Astrocyte (in vitro differentiated cells and primary cell): ENCODE measurements at regions not wholly inside any gene's neighbourhood (a gene's known extent, or its start where the extent isn't known, plus 50 kb on each side); places are given as distances from the start of the nearest gene placed in this dataset.

Experiments used
- EZH2 ChIP-seq: IDR thresholded peaks from 2 replicates; pipeline ENCODE4 v1.6.1; 2012; ENCODE audit warnings: mild to moderate bottlenecking, low read length, inconsistent platforms; ENCODE audit not compliant: insufficient read depth
- TF ChIP-seq, protein P1 (sequence below): IDR thresholded peaks from 2 replicates; pipeline ENCODE4 v1.5.1; 2011; ENCODE audit warnings: low read depth, mild to moderate bottlenecking, inconsistent platforms, low read length, moderate library complexity; ENCODE audit not compliant: insufficient read depth

DNA sequence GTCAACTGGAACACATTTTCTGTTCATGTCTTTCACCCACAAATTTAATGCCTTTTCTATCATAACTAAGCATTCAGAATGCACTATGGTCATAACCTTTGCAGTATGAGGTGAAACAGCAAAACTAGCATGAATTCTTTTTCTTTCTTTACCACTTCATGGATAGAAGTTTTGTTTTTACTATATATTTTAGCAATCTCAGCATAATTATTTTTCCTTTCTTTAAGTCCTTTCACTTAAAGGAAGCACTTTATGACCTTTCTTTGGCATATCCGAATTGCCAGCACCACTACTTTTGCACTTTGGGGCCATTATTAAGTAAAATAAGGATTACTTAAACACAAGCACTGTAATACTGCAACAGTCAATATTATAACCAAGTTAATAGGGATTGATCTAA lies 115.1 kb upstream of the DKK2 start:
- no peak for TF ChIP-seq EZH2
- TF ChIP-seq, protein P1, sequence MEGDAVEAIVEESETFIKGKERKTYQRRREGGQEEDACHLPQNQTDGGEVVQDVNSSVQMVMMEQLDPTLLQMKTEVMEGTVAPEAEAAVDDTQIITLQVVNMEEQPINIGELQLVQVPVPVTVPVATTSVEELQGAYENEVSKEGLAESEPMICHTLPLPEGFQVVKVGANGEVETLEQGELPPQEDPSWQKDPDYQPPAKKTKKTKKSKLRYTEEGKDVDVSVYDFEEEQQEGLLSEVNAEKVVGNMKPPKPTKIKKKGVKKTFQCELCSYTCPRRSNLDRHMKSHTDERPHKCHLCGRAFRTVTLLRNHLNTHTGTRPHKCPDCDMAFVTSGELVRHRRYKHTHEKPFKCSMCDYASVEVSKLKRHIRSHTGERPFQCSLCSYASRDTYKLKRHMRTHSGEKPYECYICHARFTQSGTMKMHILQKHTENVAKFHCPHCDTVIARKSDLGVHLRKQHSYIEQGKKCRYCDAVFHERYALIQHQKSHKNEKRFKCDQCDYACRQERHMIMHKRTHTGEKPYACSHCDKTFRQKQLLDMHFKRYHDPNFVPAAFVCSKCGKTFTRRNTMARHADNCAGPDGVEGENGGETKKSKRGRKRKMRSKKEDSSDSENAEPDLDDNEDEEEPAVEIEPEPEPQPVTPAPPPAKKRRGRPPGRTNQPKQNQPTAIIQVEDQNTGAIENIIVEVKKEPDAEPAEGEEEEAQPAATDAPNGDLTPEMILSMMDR = no peak
